ENCODE measurements at regions not wholly inside any gene's neighbourhood (a gene's known extent, or its start where the extent isn't known, plus 50 kb on each side); places are given as distances from the start of the nearest gene placed in this dataset.

DNA sequence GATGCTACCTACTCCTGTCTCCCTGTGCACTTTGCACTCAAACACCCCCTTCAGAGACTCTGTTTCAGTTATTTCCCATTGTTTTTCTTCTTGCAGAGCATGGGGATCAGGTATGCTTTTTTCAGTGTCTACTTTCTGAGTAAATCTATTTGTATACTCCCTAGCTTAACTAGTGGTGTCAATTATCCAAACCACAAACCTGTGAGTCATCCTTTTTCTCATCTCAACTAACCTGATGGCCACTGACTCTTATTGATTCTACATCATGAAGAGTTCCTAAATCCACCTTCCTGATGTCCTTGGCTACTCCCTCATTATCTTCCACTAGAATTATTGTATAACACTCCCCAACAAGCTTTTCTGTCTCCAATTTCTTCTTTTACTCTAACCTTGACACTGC lies 68.0 kb downstream of the DIPK2A start:
- H3K9me3 ChIP-seq (ENCODE audit: control insufficient read depth, insufficient read depth, low read depth, low read length): no peaks in the 10 kb centered on the region
- no peak overlapping the region for H3K9ac ChIP-seq (ENCODE audit: insufficient read depth, low read length)
- H3K27ac ChIP-seq (ENCODE audit: insufficient read depth, low read length): no peak overlapping the region

DNA sequence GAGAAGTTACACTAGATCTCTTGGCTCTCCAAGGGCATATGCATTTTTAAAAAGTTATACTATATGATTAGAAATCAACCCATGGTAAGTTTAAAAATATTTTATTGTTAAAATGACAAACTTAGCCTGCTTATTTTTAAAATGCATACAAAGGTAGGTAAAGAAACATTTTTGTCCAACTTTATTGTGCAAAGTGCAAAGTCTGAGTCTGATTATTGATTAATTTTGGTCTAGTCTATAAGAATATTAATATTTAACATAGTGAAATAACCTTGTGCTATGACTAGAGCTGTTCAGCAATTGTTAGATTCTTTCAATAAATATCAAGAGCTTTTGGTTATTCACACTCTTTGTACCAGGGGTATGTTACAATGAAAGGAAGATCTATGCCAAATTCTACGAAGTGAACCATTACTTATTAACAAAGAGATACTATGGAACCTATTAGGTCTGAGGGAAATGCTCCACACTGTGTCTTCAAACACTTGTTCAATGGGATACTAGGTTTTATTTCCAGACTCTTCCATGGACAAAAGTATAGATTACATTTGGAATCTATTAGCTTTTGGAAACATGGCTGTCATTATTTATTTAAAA lies 70.4 kb downstream of the DIPK2A start:
- TF ChIP-seq, protein P1, sequence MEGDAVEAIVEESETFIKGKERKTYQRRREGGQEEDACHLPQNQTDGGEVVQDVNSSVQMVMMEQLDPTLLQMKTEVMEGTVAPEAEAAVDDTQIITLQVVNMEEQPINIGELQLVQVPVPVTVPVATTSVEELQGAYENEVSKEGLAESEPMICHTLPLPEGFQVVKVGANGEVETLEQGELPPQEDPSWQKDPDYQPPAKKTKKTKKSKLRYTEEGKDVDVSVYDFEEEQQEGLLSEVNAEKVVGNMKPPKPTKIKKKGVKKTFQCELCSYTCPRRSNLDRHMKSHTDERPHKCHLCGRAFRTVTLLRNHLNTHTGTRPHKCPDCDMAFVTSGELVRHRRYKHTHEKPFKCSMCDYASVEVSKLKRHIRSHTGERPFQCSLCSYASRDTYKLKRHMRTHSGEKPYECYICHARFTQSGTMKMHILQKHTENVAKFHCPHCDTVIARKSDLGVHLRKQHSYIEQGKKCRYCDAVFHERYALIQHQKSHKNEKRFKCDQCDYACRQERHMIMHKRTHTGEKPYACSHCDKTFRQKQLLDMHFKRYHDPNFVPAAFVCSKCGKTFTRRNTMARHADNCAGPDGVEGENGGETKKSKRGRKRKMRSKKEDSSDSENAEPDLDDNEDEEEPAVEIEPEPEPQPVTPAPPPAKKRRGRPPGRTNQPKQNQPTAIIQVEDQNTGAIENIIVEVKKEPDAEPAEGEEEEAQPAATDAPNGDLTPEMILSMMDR (conservative IDR thresholded peaks at IDR 0.05 in 1 of 2, IDR thresholded peaks at IDR 0.05 in 1 of 2; ENCODE audit: low read depth in 1 of 2, low read length in 2 of 2): no peak
- no peak for TF ChIP-seq EZH2 (IDR thresholded peaks at IDR 0.05; ENCODE audit: low read length, missing control alignments)
- Histone ChIP-seq H3K27me3 (ENCODE audit: control insufficient read depth, insufficient read depth, low read length) (no peaks in the 10 kb centered on the region), H4K20me1 (ENCODE audit: control insufficient read depth, extremely low read depth, insufficient read depth, low read length) (no peaks in the 10 kb centered on the region), H3K9me3 (ENCODE audit: control insufficient read depth, insufficient read depth, low read depth, low read length) (no peaks in the 10 kb centered on the region), H3K9ac (ENCODE audit: insufficient read depth, low read length) (no peak overlapping the region), H2AFZ (ENCODE audit: low read length) (no peak overlapping the region), H3K79me2 (ENCODE audit: control insufficient read depth, insufficient read depth, low read length) (no peaks in the 10 kb centered on the region), H3K4me3 (replicated peaks in 1 of 4; ENCODE audit: control extremely low read depth in 1 of 4, insufficient read depth in 1 of 4, low read depth in 3 of 4, low read length in 4 of 4) (no peak overlapping the region), H3K36me3 (ENCODE audit: control insufficient read depth, insufficient read depth, low read length) (no peaks in the 10 kb centered on the region), H3K27ac (ENCODE audit: insufficient read depth, low read length) (no peak overlapping the region), H3K4me2 (ENCODE audit: extremely low read depth, insufficient read depth, low read length) (no peak overlapping the region), H3K4me1 (ENCODE audit: control insufficient read depth, extremely low read depth, insufficient read depth, low read length) (no peaks in the 10 kb centered on the region)
- no peak for DNase-seq (ENCODE audit: low read depth in 2 of 2)

More for the DNA sequence above, 68.0 kb downstream of the DIPK2A start:
- no peak overlapping the region for H3K4me2 ChIP-seq (ENCODE audit: extremely low read depth, insufficient read depth, low read length)
- H3K36me3 ChIP-seq (ENCODE audit: control insufficient read depth, insufficient read depth, low read length): no peaks in the 10 kb centered on the region
- no peaks in the 10 kb centered on the region for H3K79me2 ChIP-seq (ENCODE audit: control insufficient read depth, insufficient read depth, low read length)
- H4K20me1 ChIP-seq (ENCODE audit: control insufficient read depth, extremely low read depth, insufficient read depth, low read length): no peaks in the 10 kb centered on the region
- no peak for TF ChIP-seq EZH2 (IDR thresholded peaks at IDR 0.05; ENCODE audit: low read length, missing control alignments)
- TF ChIP-seq, protein P1 (conservative IDR thresholded peaks at IDR 0.05 in 1 of 2, IDR thresholded peaks at IDR 0.05 in 1 of 2; ENCODE audit: low read depth in 1 of 2, low read length in 2 of 2): no peak
- no peak overlapping the region for H3K4me3 ChIP-seq (replicated peaks in 1 of 4; ENCODE audit: control extremely low read depth in 1 of 4, insufficient read depth in 1 of 4, low read depth in 3 of 4, low read length in 4 of 4)
- no peak overlapping the region for H2AFZ ChIP-seq (ENCODE audit: low read length)
- no peaks in the 10 kb centered on the region for H3K27me3 ChIP-seq (ENCODE audit: control insufficient read depth, insufficient read depth, low read length)
- H3K4me1 ChIP-seq (ENCODE audit: control insufficient read depth, extremely low read depth, insufficient read depth, low read length): no peaks in the 10 kb centered on the region
- peak in 1 of 2 donors; percentile 29 for DNase-seq (ENCODE audit: low read depth in 2 of 2)

DNA sequence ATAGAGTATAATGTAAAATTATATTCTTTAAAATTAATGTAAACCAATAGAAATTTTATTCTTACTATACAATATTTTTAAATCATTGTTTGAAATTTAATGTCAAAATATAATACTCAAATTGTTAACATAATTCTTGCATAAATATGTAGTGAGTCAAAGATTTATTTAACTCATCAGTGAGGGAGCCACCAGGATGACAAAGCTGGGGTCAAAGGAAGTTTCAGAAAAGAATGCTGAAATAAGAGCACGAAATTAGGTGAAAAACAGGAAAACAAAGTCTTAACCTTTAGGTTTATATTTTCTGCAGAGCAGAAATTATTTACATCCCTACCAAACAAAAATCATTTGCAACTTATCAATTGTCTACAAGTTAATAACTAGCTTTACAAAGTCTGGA lies 74.1 kb downstream of the DIPK2A start:
- Histone ChIP-seq H3K4me1 (ENCODE audit: control insufficient read depth, extremely low read depth, insufficient read depth, low read length) (no peaks in the 10 kb centered on the region), H3K79me2 (ENCODE audit: control insufficient read depth, insufficient read depth, low read length) (no peaks in the 10 kb centered on the region), H3K9me3 (ENCODE audit: control insufficient read depth, insufficient read depth, low read depth, low read length) (no peaks in the 10 kb centered on the region), H2AFZ (ENCODE audit: low read length) (no peak overlapping the region), H3K27ac (ENCODE audit: insufficient read depth, low read length) (no peak overlapping the region), H3K4me2 (ENCODE audit: extremely low read depth, insufficient read depth, low read length) (no peak overlapping the region), H3K4me3 (replicated peaks in 1 of 4; ENCODE audit: control extremely low read depth in 1 of 4, insufficient read depth in 1 of 4, low read depth in 3 of 4, low read length in 4 of 4) (no peak overlapping the region), H3K36me3 (ENCODE audit: control insufficient read depth, insufficient read depth, low read length) (no peaks in the 10 kb centered on the region), H3K9ac (ENCODE audit: insufficient read depth, low read length) (no peak overlapping the region), H3K27me3 (ENCODE audit: control insufficient read depth, insufficient read depth, low read length) (no peaks in the 10 kb centered on the region), H4K20me1 (ENCODE audit: control insufficient read depth, extremely low read depth, insufficient read depth, low read length) (no peaks in the 10 kb centered on the region)
- TF ChIP-seq, protein P1 (conservative IDR thresholded peaks at IDR 0.05 in 1 of 2, IDR thresholded peaks at IDR 0.05 in 1 of 2; ENCODE audit: low read depth in 1 of 2, low read length in 2 of 2): no peak
- no peak for TF ChIP-seq EZH2 (IDR thresholded peaks at IDR 0.05; ENCODE audit: low read length, missing control alignments)
- DNase-seq (ENCODE audit: low read depth in 2 of 2): no peak
